Nephron progenitor cell (in vitro differentiated cells): ENCODE measurements at regions not wholly inside any gene's neighbourhood (a gene's known extent, or its start where the extent isn't known, plus 50 kb on each side); places are given as distances from the start of the nearest gene placed in this dataset.

Source experiments
- DNase-seq: peaks from one replicate; pipeline ENCODE4 v3.0.0; 2021
- H3K27ac Mint-ChIP-seq: 2 replicates; pipeline ENCODE4 v1.8.0; 2021; ENCODE audit warnings: mild to moderate bottlenecking, moderate library complexity, mixed read lengths
- H3K27me3 Mint-ChIP-seq: 2 replicates; pipeline ENCODE4 v1.8.0; 2021; ENCODE audit warnings: mild to moderate bottlenecking, low read depth, mixed read lengths; ENCODE audit not compliant: poor library complexity
- H3K36me3 Mint-ChIP-seq: 2 replicates; pipeline ENCODE4 v1.8.0; 2021; ENCODE audit warnings: low read depth, mixed read lengths
- H3K4me1 Mint-ChIP-seq: 2 replicates; pipeline ENCODE4 v1.8.0; 2021; ENCODE audit warnings: mixed read lengths
- H3K4me3 Mint-ChIP-seq: 2 replicates; pipeline ENCODE4 v1.8.0; 2021; ENCODE audit warnings: mild to moderate bottlenecking, moderate library complexity, mixed read lengths
- H3K9me3 Mint-ChIP-seq: 2 replicates; pipeline ENCODE4 v1.8.0; 2021; ENCODE audit warnings: mild to moderate bottlenecking, moderate library complexity, mixed read lengths
- CTCF ChIP-seq: fragments of 200-600 bp; sonication (generic); IDR thresholded peaks from 2 replicates; pipeline ENCODE4 v1.5.0; 2021; ENCODE audit warnings: antibody characterized with exemption

GRCh38 chr3:165444745-165445144 lies 248.6 kb upstream of the SLITRK3 start:
- no peak for TF ChIP-seq CTCF
- Mint-ChIP-seq H3K9me3 (no peaks in the 10 kb centered on the region), H3K4me3 (no peak overlapping the region), H3K27me3 (no peaks in the 10 kb centered on the region), H3K27ac (no peak overlapping the region), H3K36me3 (no peaks in the 10 kb centered on the region), H3K4me1 (no peaks in the 10 kb centered on the region)
- DNase-seq = no peak

GRCh38 chr3:165443664-165444063 lies 247.5 kb upstream of the SLITRK3 start:
- Mint-ChIP-seq H3K27ac (no peak overlapping the region), H3K4me3 (no peak overlapping the region), H3K9me3 (no peaks in the 10 kb centered on the region), H3K27me3 (no peaks in the 10 kb centered on the region), H3K36me3 (no peaks in the 10 kb centered on the region), H3K4me1 (no peaks in the 10 kb centered on the region)
- DNase-seq = no peak
- no peak for TF ChIP-seq CTCF

- no peak overlapping the region for H3K27ac Mint-ChIP-seq
- H3K27me3 Mint-ChIP-seq = no peaks in the 10 kb centered on the region
- no peaks in the 10 kb centered on the region for H3K36me3 Mint-ChIP-seq
- no peaks in the 10 kb centered on the region for H3K9me3 Mint-ChIP-seq
- H3K4me3 Mint-ChIP-seq = no peak overlapping the region
- no peaks in the 10 kb centered on the region for H3K4me1 Mint-ChIP-seq
- no peak for TF ChIP-seq CTCF
- DNase-seq = no peak
Observed at GRCh38 chr3:165442061-165442460, 245.9 kb upstream of the SLITRK3 start.

GRCh38 chr3:165440380-165440779 lies 244.2 kb upstream of the SLITRK3 start:
- H3K27ac Mint-ChIP-seq = no peak overlapping the region
- no peak for TF ChIP-seq CTCF
- peaks cover 3% of the 10 kb centered on the region for H3K27me3 Mint-ChIP-seq
- H3K4me3 Mint-ChIP-seq = no peak overlapping the region
- H3K4me1 Mint-ChIP-seq = no peaks in the 10 kb centered on the region
- no peaks in the 10 kb centered on the region for H3K36me3 Mint-ChIP-seq
- no peak for DNase-seq
- no peaks in the 10 kb centered on the region for H3K9me3 Mint-ChIP-seq

- H3K9me3 Mint-ChIP-seq = no peaks in the 10 kb centered on the region
- H3K4me3 Mint-ChIP-seq = no peak overlapping the region
- no peaks in the 10 kb centered on the region for H3K4me1 Mint-ChIP-seq
- H3K27ac Mint-ChIP-seq = no peak overlapping the region
- H3K36me3 Mint-ChIP-seq = no peaks in the 10 kb centered on the region
- DNase-seq = no peak
- H3K27me3 Mint-ChIP-seq = peaks cover 3% of the 10 kb centered on the region
- TF ChIP-seq CTCF = no peak
Observed at GRCh38 chr3:165439765-165440164, 243.6 kb upstream of the SLITRK3 start.

GRCh38 chr3:165434516-165434915 lies 238.3 kb upstream of the SLITRK3 start:
- Mint-ChIP-seq H3K36me3 (no peaks in the 10 kb centered on the region), H3K27me3 (peaks cover 7% of the 10 kb centered on the region), H3K4me1 (no peaks in the 10 kb centered on the region), H3K9me3 (peaks cover 7% of the 10 kb centered on the region), H3K27ac (no peak overlapping the region), H3K4me3 (no peak overlapping the region)
- no peak for TF ChIP-seq CTCF
- DNase-seq = no peak
